Breast epithelium (tissue), 4 donors: ENCODE measurements at regions not wholly inside any gene's neighbourhood (a gene's known extent, or its start where the extent isn't known, plus 50 kb on each side); places are given as distances from the start of the nearest gene placed in this dataset.

Source experiments
- DNase-seq, 2 donors: peaks; one replicate each; pipeline ENCODE4 v3.0.0-alpha.2; 2019; ENCODE audit warnings: low spot score in 2 of 2
- H3K27ac ChIP-seq, 2 donors: fragments of 200-600 bp; sonication (generic) in 1 of 2; one replicate each; pipeline ENCODE4 v1.5.1; 2016 to 2019; ENCODE audit warnings: mild to moderate bottlenecking in 1 of 2
- H3K27me3 ChIP-seq, 2 donors: fragments of 200-600 bp; sonication (generic) in 1 of 2; one replicate each; pipeline versions ENCODE4 v1.5.1 to v1.6.0; 2017 to 2019; ENCODE audit warnings: control low read depth in 1 of 2, mild to moderate bottlenecking in 1 of 2
- H3K36me3 ChIP-seq: fragments of 200-600 bp; one replicate; pipeline ENCODE4 v1.5.1; 2019
- H3K4me1 ChIP-seq, 2 donors: fragments of 200-600 bp; sonication (generic); one replicate each; pipeline ENCODE4 v1.5.1; 2016 to 2019; ENCODE audit warnings: control low read depth in 1 of 2
- H3K4me3 ChIP-seq, 3 donors: fragments of 200-600 bp; sonication (generic); 1 replicate in 2 of 3; 2 replicates in 1 of 3; pipeline ENCODE4 v1.5.1; 2016 to 2019; ENCODE audit warnings: mild to moderate bottlenecking in 3 of 3, moderate library complexity in 2 of 3
- H3K9me3 ChIP-seq, 2 donors: fragments of 200-600 bp; sonication (generic) in 1 of 2; one replicate each; pipeline ENCODE4 v1.5.1; 2016 to 2019; ENCODE audit warnings: control low read depth in 1 of 2
- CTCF ChIP-seq, 3 donors: fragments of 450-650 bp; IDR thresholded peaks; one replicate each; pipeline ENCODE4 v1.5.1; 2016 to 2017; ENCODE audit warnings: antibody characterized with exemption in 3 of 3, mild to moderate bottlenecking in 3 of 3, moderate library complexity in 3 of 3
- POLR2A ChIP-seq: fragments of 450-650 bp; IDR thresholded peaks from one replicate; pipeline ENCODE4 v1.6.1; 2016; ENCODE audit warnings: antibody characterized with exemption, mild to moderate bottlenecking, moderate library complexity
- POLR2AphosphoS5 ChIP-seq, 3 donors: sonication (generic); formaldehyde crosslinking; IDR thresholded peaks; one replicate each; pipeline ENCODE4 v1.6.1; 2017; ENCODE audit warnings: antibody characterized with exemption in 3 of 3
- intact Hi-C: fragments of 100-400 bp; cut with DNase I; formaldehyde crosslinking; loops from one replicate; pipeline ENCODE4 v1.15.1; 2023; ENCODE audit warnings: low total_unique reads

- Histone ChIP-seq H3K4me3 (no peak overlapping the region), H3K36me3 (no peaks in the 10 kb centered on the region), H3K27me3 (no peaks in the 10 kb centered on the region), H3K27ac (no peak overlapping the region), H3K9me3 (no peaks in the 10 kb centered on the region), H3K4me1 (no peaks in the 10 kb centered on the region)
- no peak for TF ChIP-seq CTCF (IDR thresholded peaks at IDR 0.05)
- no peak for TF ChIP-seq POLR2A
- TF ChIP-seq POLR2AphosphoS5 (IDR thresholded peaks at IDR 0.05): no peak
- intact Hi-C loops: no loop called here
- DNase-seq: no peak
Measured at GRCh38 chr2:204172145-204172600, 235.6 kb downstream of the ICOS start.

GRCh38 chr2:204174034-204174433 is 237.5 kb downstream of the ICOS start:
- H3K4me1 ChIP-seq: no peaks in the 10 kb centered on the region
- H3K27me3 ChIP-seq: no peaks in the 10 kb centered on the region
- no peak for DNase-seq
- no peak for TF ChIP-seq POLR2A
- TF ChIP-seq CTCF (IDR thresholded peaks at IDR 0.05): no peak
- TF ChIP-seq POLR2AphosphoS5 (IDR thresholded peaks at IDR 0.05): no peak
- H3K36me3 ChIP-seq: no peaks in the 10 kb centered on the region
- H3K9me3 ChIP-seq: no peaks in the 10 kb centered on the region
- no peak overlapping the region for H3K27ac ChIP-seq
- H3K4me3 ChIP-seq: no peak overlapping the region
- intact Hi-C loops: no loop called here

GRCh38 chr2:204175552-204176271 is 239.1 kb downstream of the ICOS start:
- Histone ChIP-seq H3K4me1 (no peaks in the 10 kb centered on the region), H3K36me3 (no peaks in the 10 kb centered on the region), H3K4me3 (no peak overlapping the region), H3K9me3 (no peaks in the 10 kb centered on the region), H3K27ac (no peak overlapping the region), H3K27me3 (no peaks in the 10 kb centered on the region)
- no peak for DNase-seq
- intact Hi-C loops: no loop called here
- no peak for TF ChIP-seq POLR2AphosphoS5 (IDR thresholded peaks at IDR 0.05)
- TF ChIP-seq CTCF (IDR thresholded peaks at IDR 0.05): no peak
- TF ChIP-seq POLR2A: no peak

GRCh38 chr2:204176306-204176705 is 239.7 kb downstream of the ICOS start:
- no peak overlapping the region for H3K27ac ChIP-seq
- H3K27me3 ChIP-seq: no peaks in the 10 kb centered on the region
- H3K4me3 ChIP-seq: no peak overlapping the region
- no peaks in the 10 kb centered on the region for H3K9me3 ChIP-seq
- no peak for DNase-seq
- intact Hi-C loops: no loop called here
- H3K36me3 ChIP-seq: no peaks in the 10 kb centered on the region
- H3K4me1 ChIP-seq: no peaks in the 10 kb centered on the region
- no peak for TF ChIP-seq POLR2A
- no peak for TF ChIP-seq POLR2AphosphoS5 (IDR thresholded peaks at IDR 0.05)
- no peak for TF ChIP-seq CTCF (IDR thresholded peaks at IDR 0.05)

GRCh38 chr2:204177251-204177976 is 240.9 kb downstream of the ICOS start:
- no peaks in the 10 kb centered on the region for H3K4me1 ChIP-seq
- intact Hi-C loops: no loop called here
- DNase-seq: no peak
- no peak overlapping the region for H3K4me3 ChIP-seq
- no peaks in the 10 kb centered on the region for H3K9me3 ChIP-seq
- H3K27me3 ChIP-seq: no peaks in the 10 kb centered on the region
- TF ChIP-seq POLR2AphosphoS5 (IDR thresholded peaks at IDR 0.05) (no peak), CTCF (IDR thresholded peaks at IDR 0.05) (no peak), POLR2A (no peak)
- H3K27ac ChIP-seq: no peak overlapping the region
- H3K36me3 ChIP-seq: no peaks in the 10 kb centered on the region
